ENCODE measurements at regions not wholly inside any gene's neighbourhood (a gene's known extent, or its start where the extent isn't known, plus 50 kb on each side); places are given as distances from the start of the nearest gene placed in this dataset.

GRCh38 chr5:129387944-129388343 lies 72.2 kb upstream of the ADAMTS19 start:
- no peak for TF ChIP-seq CTCF (conservative IDR thresholded peaks at IDR 0.05)
- no peak for TF ChIP-seq EZH2 (IDR thresholded peaks at IDR 0.05; ENCODE audit: low read depth)

All from PC-9 (cell line).